ENCODE measurements at regions not wholly inside any gene's neighbourhood (a gene's known extent, or its start where the extent isn't known, plus 50 kb on each side); places are given as distances from the start of the nearest gene placed in this dataset.
"Not testable (repeated sequence)": the region's sequence is repeated elsewhere in the genome, so short reads cannot be mapped to it uniquely, and the experiment has no call there.

DNA sequence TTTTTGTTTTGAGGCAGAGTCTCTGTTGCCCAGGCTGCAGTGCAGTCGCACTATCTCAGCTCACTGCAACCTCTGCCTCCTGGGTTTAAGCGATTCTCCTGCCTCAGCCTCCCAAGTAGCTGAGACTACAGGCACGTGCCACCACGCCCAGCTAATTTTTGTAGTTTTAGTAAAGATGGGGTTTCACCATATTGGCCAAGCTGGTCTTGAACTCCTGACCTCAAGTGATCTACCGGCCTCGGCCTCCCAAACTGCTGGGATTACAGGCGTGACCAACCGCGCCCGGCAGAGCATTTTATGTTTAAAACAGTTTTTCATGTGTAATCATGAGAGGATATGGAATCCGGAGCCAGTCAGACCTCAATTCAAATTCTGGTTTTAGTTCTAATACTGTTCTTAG lies 94.0 kb upstream of the CHD2 start:
- not testable (repeated sequence) for H3K4me3 Mint-ChIP-seq, DNase-seq, H3K9me3 Mint-ChIP-seq, H3K36me3 Mint-ChIP-seq, H3K27me3 Mint-ChIP-seq
- H3K27ac Mint-ChIP-seq = peak overlapping the region; percentile 3
- H3K4me1 Mint-ChIP-seq = peaks cover 31% of the 10 kb centered on the region

DNA sequence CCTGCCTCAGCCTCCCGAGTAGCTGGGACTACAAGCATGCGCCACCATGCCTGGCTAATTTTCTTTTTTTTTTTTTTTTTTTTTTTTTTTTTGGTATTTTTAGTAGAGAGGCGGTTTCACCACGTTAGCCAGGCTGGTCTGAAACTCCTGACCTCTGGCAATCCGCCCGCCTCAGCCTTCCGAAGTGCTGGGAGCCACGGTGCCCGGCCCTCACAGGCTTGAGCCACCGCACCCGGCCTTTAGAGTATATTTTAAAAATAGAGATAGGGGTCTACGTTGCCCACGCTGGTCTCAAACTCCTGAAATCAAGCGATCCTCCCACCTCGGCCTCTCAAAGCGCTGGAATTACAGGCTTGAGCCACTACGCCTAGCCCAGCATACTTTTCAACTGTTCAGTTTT lies 93.4 kb upstream of the CHD2 start:
- Mint-ChIP-seq H3K27me3 (no peaks in the 10 kb centered on the region), H3K4me3 (no peak overlapping the region), H3K36me3 (peaks cover 1% of the 10 kb centered on the region), H3K27ac (no peak overlapping the region), H3K4me1 (peaks cover 34% of the 10 kb centered on the region), H3K9me3 (peaks cover 1% of the 10 kb centered on the region)
- DNase-seq = no peak

DNA sequence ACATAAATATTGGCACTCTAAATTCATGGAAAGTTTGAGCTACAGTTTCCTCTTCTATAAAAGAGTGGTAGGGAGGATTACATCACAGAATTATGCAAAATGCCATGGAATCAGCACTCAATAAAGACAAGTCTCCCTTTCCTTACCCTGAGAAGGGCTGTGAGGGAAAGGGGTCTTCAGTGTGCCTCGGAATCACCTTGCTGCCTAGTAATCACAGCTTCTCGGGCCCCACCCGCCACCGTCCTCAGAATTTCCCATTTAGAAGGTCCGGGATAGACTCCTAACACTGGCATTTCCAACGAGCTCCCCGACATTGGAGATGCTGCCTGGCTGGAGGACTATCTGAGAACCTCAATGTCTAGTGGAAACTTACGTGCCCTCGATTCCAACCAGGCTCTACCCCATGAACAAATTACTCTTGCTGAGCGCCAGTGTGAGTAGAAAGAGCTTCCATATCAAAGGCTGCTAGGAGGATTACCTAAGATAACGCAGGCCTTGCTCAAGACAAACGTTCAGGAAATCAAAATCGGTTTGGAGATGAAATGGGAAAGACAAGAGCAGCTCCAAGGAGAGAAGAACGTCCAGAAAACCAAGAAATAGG lies 92.1 kb upstream of the CHD2 start:
- H3K4me1 Mint-ChIP-seq = peaks cover 41% of the 10 kb centered on the region
- H3K36me3 Mint-ChIP-seq = peaks cover 1% of the 10 kb centered on the region
- H3K27ac Mint-ChIP-seq = peak overlapping the region; percentile 96
- peak overlapping the region; percentile 92 for H3K4me3 Mint-ChIP-seq
- peak; percentile 14 for DNase-seq
- peaks cover 1% of the 10 kb centered on the region for H3K9me3 Mint-ChIP-seq
- H3K27me3 Mint-ChIP-seq = no peaks in the 10 kb centered on the region

DNA sequence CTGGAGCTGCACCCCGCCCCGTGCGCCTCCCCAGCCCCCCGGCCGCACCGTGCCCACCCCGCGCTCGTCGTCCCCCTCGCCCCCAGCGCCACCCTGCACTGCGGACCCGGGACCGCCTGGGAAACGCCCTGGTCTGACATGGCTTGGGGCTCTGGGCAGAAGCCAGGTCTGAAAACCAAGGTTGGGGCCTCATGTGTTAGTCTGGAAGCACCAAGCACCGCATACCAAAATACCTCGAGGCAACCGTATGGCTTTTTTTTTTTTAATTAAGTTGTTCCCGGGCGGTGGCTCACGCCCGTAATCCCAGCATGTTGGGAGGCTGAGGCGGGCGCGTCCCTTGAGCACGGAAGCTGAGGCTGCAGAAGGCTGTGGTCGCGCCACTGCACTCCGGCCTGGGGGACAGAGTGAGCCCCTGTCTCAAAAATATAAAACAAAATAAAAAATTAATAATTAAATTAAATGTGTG lies 91.5 kb upstream of the CHD2 start:
- Mint-ChIP-seq H3K36me3 (peaks cover 1% of the 10 kb centered on the region), H3K9me3 (peaks cover 1% of the 10 kb centered on the region), H3K4me1 (peaks cover 41% of the 10 kb centered on the region), H3K4me3 (peak overlapping the region; percentile 92), H3K27ac (peak overlapping the region; percentile 96), H3K27me3 (no peaks in the 10 kb centered on the region)
- no peak for DNase-seq

DNA sequence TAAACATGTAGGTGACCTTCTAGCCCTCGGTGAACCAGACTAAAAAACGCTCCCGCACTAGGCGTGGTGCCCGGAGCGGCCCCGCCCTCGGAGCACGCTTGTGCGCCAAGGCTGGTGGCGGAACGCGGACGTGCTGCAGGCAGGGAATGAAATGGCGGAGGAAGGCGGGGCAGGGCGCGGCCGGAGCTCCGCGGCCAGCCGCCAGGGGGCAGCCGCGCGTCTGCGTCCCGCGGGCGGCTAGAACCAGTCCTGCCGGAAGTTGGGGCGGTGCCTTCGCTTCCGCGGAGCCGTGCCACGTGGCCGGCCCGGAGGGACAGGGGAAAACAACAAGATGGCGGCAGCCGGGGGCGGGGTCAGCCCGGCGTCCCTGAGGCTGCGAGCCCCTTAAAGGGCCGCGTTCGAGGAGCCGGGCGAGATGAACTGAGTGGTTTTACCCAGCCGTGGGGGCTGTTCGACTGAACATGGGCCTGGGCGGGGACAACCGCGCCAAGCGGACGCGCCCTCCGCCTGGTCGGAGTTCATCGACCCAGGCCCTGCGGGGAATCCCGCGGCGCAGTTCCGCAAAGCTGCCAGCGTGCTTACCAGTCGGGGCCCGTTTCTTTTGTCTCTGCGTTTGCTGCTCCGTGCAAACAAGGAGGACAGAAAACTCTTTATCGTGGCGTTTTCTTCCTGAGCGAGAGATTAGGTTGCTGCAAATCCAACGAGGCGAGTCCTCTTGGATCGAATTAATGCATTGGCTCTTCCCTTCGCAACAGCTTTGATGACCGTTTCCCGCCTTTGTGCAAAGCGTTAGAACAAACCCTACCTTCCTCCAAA lies 90.9 kb upstream of the CHD2 start:
- Mint-ChIP-seq H3K4me3 (peak overlapping the region; percentile 92), H3K4me1 (peaks cover 43% of the 10 kb centered on the region), H3K27me3 (no peaks in the 10 kb centered on the region), H3K9me3 (peaks cover 1% of the 10 kb centered on the region), H3K36me3 (peaks cover 1% of the 10 kb centered on the region), H3K27ac (peak overlapping the region; percentile 99)
- DNase-seq = peak; percentile 100

DNA sequence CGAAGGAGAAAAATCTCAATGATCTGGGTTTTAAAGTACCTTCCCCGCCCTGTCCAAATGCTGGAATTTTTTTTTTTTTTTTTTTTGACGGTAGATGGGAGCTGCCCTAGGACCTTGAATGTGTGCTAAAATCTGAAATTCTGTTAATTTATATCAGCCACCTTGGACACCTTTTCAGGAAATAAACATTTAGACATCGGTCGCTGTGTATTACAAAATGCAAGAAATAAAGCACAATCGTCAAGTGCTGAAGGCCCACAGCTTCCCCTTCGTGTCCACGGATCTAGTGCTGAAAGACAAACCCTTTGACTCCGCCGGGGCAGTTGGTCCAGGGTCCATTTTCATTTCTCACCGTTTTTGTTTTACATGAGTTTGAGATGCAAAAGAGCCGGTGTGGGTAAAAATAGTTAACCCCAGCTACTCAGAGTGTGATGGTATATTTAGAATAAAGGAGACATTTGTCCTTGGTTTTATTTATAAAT lies 90.2 kb upstream of the CHD2 start:
- peak overlapping the region; percentile 92 for H3K4me3 Mint-ChIP-seq
- peaks cover 1% of the 10 kb centered on the region for H3K36me3 Mint-ChIP-seq
- peaks cover 44% of the 10 kb centered on the region for H3K4me1 Mint-ChIP-seq

DNA sequence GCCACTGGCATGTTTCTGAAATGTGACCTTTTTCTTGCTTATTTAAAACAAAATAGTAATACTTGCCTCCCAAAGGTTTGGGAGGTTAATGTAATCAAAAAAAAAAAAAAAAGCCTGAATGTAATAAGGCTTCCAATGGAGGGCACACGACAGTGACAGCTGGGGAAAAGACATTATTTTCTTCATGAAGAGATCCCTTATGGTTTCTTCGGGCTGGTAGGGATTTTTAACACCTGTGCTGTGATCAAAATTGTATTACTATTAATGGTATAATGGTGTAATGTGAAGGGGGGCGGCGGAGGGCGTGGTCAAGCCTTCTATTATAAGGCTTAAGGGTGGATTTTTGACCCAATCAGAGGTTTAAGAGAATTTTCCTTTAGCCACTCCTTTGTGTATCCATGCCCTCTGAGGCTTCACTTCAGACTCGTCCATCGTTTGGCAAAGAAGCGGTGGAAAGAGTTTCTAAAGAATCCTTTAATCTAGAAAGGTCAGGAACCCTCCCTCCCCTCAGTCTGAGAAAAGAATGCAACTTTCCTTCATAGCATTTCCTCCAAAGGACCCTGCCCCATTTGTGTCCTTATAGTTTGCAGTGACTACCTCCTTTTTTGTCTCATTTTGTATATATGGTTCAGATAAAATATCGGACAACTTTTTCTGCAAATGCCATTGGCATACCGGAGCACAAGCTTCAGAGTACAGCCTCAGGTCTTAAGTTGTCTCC lies 89.5 kb upstream of the CHD2 start:
- Mint-ChIP-seq H3K4me3 (peak overlapping the region; percentile 92), H3K36me3 (peaks cover 1% of the 10 kb centered on the region), H3K27me3 (no peaks in the 10 kb centered on the region), H3K27ac (peak overlapping the region; percentile 99), H3K4me1 (peaks cover 44% of the 10 kb centered on the region), H3K9me3 (peaks cover 1% of the 10 kb centered on the region)
- peak; percentile 44 for DNase-seq

More for the DNA sequence above, 90.2 kb upstream of the CHD2 start:
- Mint-ChIP-seq H3K27me3 (no peaks in the 10 kb centered on the region), H3K27ac (peak overlapping the region; percentile 99), H3K9me3 (peaks cover 1% of the 10 kb centered on the region)
- DNase-seq = peak; percentile 31

DNA sequence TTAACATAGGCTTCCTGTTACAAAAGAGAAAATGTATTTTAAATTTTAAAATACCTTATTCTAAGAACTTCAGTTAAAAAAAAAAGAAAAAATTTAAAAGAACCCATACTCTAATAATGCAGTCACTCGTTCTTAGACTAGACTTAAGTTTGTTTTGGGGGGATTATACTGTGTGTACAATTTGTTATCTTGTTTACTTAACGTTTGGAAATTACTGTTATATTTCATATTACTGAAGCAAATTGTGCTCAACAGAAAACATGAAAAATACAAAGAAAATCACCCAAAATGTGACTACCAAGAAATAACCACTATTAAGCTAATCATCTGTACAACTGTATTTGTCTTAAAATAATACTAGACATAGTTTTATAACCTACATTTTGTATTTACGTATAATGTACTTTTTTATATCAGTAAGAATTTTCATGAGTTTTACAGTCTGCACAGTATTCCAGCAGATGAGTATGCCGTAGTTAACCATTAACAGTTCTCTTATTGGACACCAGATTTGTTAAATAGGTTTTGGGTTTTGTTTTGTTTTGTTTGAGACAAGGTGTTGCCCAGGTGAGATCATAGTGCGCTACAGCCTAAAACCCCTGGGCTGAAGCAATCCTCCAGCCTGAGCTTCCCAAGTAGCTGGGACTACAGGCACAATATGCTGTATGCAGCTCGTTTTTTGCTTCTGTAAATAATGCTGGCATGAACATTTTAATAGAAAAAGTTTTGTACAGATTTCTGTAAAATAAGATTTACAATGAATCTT lies 88.8 kb upstream of the CHD2 start:
- Mint-ChIP-seq H3K27me3 (no peaks in the 10 kb centered on the region), H3K4me1 (peaks cover 44% of the 10 kb centered on the region), H3K36me3 (peaks cover 1% of the 10 kb centered on the region), H3K9me3 (peaks cover 1% of the 10 kb centered on the region), H3K27ac (peak overlapping the region; percentile 99), H3K4me3 (peak overlapping the region; percentile 92)
- no peak for DNase-seq

DNA sequence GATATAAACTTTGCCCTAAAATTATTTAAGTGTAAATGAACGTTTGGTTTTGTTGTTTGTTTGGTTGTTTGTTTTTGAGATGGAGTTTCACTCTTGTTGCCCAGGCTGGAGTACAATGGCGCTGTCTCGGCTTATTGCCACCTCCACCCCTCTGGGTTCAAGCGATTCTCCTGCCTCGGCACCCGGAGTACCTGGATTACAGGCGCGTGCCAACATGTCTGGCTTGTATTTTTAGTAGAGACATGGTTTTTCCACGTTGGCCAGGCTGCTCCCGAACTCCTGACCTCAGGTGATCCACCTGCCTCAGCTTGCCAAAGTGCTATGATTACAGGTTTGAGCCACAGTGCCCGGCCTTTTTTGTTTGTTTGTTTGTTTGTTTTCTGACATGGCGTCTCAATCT lies 87.9 kb upstream of the CHD2 start:
- DNase-seq = no peak
- Mint-ChIP-seq H3K27ac (peak overlapping the region; percentile 60), H3K36me3 (no peaks in the 10 kb centered on the region), H3K4me3 (no peak overlapping the region), H3K27me3 (no peaks in the 10 kb centered on the region), H3K4me1 (peaks cover 46% of the 10 kb centered on the region), H3K9me3 (peaks cover 1% of the 10 kb centered on the region)

DNA sequence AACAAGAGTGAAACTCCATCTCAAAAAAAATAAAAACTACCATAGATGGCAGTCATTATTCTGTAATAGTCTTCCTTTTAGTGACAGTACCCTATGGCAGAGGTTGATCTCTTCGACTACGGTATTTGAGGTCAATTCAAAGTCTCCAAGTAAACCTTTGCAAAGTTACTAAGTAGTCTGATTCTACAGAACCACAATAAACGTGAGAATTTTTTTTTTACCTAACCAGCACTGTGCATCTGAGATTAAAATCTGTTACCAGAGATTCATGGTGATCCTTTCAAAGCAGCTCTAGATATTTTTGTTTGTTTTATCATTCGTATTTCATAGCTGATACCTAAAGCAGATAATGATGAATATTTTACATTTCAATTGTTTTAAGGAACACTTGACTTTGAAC lies 86.6 kb upstream of the CHD2 start:
- H3K36me3 Mint-ChIP-seq = no peaks in the 10 kb centered on the region
- H3K27me3 Mint-ChIP-seq = no peaks in the 10 kb centered on the region
- peak overlapping the region; percentile 80 for H3K27ac Mint-ChIP-seq
- no peaks in the 10 kb centered on the region for H3K9me3 Mint-ChIP-seq
- peaks cover 48% of the 10 kb centered on the region for H3K4me1 Mint-ChIP-seq
- DNase-seq = no peak
- peak overlapping the region; percentile 51 for H3K4me3 Mint-ChIP-seq

DNA sequence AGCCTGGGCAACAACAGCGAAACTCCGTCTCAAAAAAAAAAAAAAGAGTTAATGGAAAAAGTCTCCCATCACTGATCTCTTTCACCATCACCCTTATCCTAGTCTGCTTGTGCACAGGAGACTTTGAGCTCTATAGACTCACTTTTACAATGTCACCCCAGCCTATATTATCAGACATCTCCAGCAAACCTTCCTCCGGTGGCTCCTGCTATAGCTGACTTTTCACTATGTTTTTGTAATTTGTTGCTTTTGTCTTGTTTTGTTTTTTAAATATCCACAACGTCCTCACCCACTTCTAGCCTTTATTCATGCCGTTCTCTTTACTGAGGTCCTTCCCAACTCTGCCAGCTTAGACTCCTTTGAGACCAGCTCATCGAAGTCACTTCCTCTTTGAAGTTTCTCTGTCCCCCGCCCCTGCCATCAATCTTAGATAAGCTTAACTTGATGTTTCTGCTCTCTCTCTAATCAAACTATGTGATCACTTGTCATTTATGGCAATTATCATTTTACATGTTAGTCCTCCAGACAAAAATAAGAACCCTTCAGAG lies 82.7 kb upstream of the CHD2 start:
- Mint-ChIP-seq H3K36me3 (no peaks in the 10 kb centered on the region), H3K27me3 (no peaks in the 10 kb centered on the region)

DNA sequence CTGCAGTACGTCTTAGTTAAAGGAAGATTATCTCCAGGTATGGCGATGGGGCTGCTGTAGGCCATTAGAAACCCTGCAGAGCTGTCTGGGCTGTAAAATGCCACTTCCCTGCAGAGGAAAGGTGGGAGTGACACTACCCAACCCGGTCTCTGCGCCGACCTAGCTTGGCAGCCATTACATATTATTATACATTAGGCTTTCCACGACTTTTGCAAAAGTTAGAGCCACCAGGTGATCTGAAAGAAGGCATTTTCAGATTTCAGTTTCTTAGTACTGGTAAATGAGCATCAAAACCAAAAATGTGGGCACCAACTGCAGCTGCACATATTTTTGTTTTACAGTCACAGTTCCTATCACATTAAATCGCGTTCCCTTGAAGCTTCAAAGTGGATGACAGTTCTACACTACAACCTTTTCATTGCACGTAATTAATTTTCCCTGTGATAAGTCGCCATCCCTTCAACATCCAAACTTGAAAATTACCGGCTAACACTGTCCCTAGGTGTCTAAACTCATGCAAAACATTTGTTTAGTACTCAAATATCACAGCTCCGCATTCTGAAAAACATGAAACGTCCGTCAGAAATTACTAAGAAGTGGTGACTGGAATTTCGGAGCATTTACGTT lies 81.4 kb upstream of the CHD2 start:
- DNase-seq = no peak
- no peaks in the 10 kb centered on the region for H3K36me3 Mint-ChIP-seq
- peak overlapping the region; percentile 94 for H3K27ac Mint-ChIP-seq
- H3K4me1 Mint-ChIP-seq = peaks cover 62% of the 10 kb centered on the region
- H3K9me3 Mint-ChIP-seq = no peaks in the 10 kb centered on the region
- peak overlapping the region; percentile 87 for H3K4me3 Mint-ChIP-seq
- H3K27me3 Mint-ChIP-seq = no peaks in the 10 kb centered on the region

More for the DNA sequence above, 82.7 kb upstream of the CHD2 start:
- no peaks in the 10 kb centered on the region for H3K9me3 Mint-ChIP-seq
- peak overlapping the region; percentile 35 for H3K4me3 Mint-ChIP-seq
- DNase-seq = no peak
- H3K27ac Mint-ChIP-seq = peak overlapping the region; percentile 79
- H3K4me1 Mint-ChIP-seq = peaks cover 58% of the 10 kb centered on the region

DNA sequence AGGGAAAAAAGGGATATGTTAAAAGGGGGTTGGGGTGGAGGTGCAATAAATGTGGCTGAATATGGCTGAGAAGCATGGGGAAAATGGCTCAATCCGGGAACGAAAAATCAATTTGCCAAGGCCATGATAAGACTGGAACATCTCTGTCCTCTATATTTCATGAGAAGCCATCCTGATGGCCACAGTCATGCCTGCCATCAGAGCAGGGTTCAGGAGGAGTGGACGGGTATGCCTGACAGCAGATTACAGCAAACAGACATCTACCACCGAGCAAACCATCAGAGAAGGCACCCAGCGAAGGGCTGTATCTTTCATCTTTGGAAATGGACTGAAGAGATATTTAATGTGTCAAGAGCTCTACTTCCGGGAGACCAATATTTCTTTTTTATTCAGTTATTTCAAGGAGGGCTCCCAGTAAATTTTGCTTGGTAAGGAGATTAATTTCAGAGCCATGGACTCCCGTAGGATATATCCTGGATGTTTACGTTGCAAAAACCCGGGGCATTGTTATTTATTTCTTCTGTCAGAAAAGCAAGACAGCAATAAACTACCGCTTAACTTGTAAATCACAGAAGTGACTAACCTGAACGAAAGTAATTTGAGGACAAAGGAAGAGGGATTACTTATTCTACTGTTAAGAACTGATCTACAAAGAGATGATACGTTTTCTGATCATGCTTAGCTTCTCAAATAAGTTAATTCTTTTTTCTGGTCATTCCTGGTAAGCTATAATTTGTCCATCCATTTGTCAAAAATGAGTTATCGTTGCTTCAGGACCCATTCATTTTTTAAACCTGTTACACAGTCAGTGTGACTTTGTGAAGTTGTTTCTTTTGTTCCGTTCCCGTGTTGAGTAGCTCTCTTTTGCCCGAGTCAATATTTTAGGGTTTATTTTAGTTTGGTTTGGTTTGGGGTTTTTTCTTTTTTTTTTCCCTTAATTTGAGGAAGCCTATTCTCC lies 80.6 kb upstream of the CHD2 start:
- H3K4me1 Mint-ChIP-seq = peaks cover 55% of the 10 kb centered on the region
- peak overlapping the region; percentile 94 for H3K27ac Mint-ChIP-seq
- no peaks in the 10 kb centered on the region for H3K36me3 Mint-ChIP-seq

More for the DNA sequence above, 80.6 kb upstream of the CHD2 start:
- Mint-ChIP-seq H3K27me3 (no peaks in the 10 kb centered on the region), H3K9me3 (no peaks in the 10 kb centered on the region), H3K4me3 (peak overlapping the region; percentile 87)
- no peak for DNase-seq
